Activated T-cell treated with anti-CD3 and anti-CD28 coated beads, Interleukin-2, amount 50 U/mL, for 4 hours (primary cell): ENCODE measurements at regions not wholly inside any gene's neighbourhood (a gene's known extent, or its start where the extent isn't known, plus 50 kb on each side); places are given as distances from the start of the nearest gene placed in this dataset.
"Not testable (repeated sequence)": the region's sequence is repeated elsewhere in the genome, so short reads cannot be mapped to it uniquely, and the experiment has no call there.

Experiments used
- ATAC-seq, 2 donors: fragments of 200-7000 bp; cut with Tn5 transposase; one replicate each; pipeline ENCODE4 v1.10.0; 2021
- DNase-seq: peaks from one replicate; pipeline ENCODE4 v3.0.0-alpha.2; 2020
- H3K27me3 Mint-ChIP-seq: one replicate; pipeline ENCODE4 v1.8.0; 2021; ENCODE audit warnings: low read depth, mixed read lengths
- H3K36me3 Mint-ChIP-seq: one replicate; pipeline ENCODE4 v1.8.0; 2022; ENCODE audit warnings: mixed read lengths; ENCODE audit not compliant: insufficient read depth
- H3K4me1 Mint-ChIP-seq: one replicate; pipeline ENCODE4 v1.8.0; 2021; ENCODE audit warnings: low read depth, mixed read lengths
- H3K4me3 Mint-ChIP-seq: one replicate; pipeline ENCODE4 v1.8.0; 2021; ENCODE audit warnings: mild to moderate bottlenecking, moderate library complexity, mixed read lengths
- H3K9me3 Mint-ChIP-seq: one replicate; pipeline ENCODE4 v1.8.0; 2021; ENCODE audit warnings: mixed read lengths

- DNase-seq (no peak), ATAC-seq (no peak)
- Mint-ChIP-seq H3K27me3 (peaks cover 10% of the 10 kb centered on the region), H3K36me3 (no peaks in the 10 kb centered on the region), H3K4me3 (no peak overlapping the region), H3K9me3 (no peaks in the 10 kb centered on the region), H3K4me1 (no peaks in the 10 kb centered on the region)
Observed at GRCh38 chr12:103011974-103012763, 54.7 kb downstream of the ASCL1 start.

GRCh38 chr12:103012884-103013283, 55.4 kb downstream of the ASCL1 start:
- no peaks in the 10 kb centered on the region for H3K4me1 Mint-ChIP-seq
- H3K9me3 Mint-ChIP-seq = no peaks in the 10 kb centered on the region
- no peak overlapping the region for H3K4me3 Mint-ChIP-seq
- peaks cover 8% of the 10 kb centered on the region for H3K27me3 Mint-ChIP-seq
- DNase-seq (no peak), ATAC-seq (no peak)
- H3K36me3 Mint-ChIP-seq = no peaks in the 10 kb centered on the region

GRCh38 chr12:103013741-103014300, 56.3 kb downstream of the ASCL1 start:
- ATAC-seq (no peak), DNase-seq (no peak)
- H3K27me3 Mint-ChIP-seq = peaks cover 6% of the 10 kb centered on the region
- no peak overlapping the region for H3K4me3 Mint-ChIP-seq
- H3K9me3 Mint-ChIP-seq = no peaks in the 10 kb centered on the region
- H3K4me1 Mint-ChIP-seq = no peaks in the 10 kb centered on the region
- no peaks in the 10 kb centered on the region for H3K36me3 Mint-ChIP-seq

- DNase-seq (no peak), ATAC-seq (no peak)
- no peaks in the 10 kb centered on the region for H3K4me1 Mint-ChIP-seq
- peaks cover 6% of the 10 kb centered on the region for H3K27me3 Mint-ChIP-seq
- no peak overlapping the region for H3K4me3 Mint-ChIP-seq
- no peaks in the 10 kb centered on the region for H3K36me3 Mint-ChIP-seq
- H3K9me3 Mint-ChIP-seq = no peaks in the 10 kb centered on the region
Observed at GRCh38 chr12:103016381-103016780, 58.9 kb downstream of the ASCL1 start.

- no peaks in the 10 kb centered on the region for H3K27me3 Mint-ChIP-seq
- no peaks in the 10 kb centered on the region for H3K36me3 Mint-ChIP-seq
- no peaks in the 10 kb centered on the region for H3K4me1 Mint-ChIP-seq
- no peak overlapping the region for H3K4me3 Mint-ChIP-seq
- DNase-seq (no peak), ATAC-seq (no peak)
- H3K9me3 Mint-ChIP-seq = no peaks in the 10 kb centered on the region
Observed at GRCh38 chr12:103020839-103021238, 63.4 kb downstream of the ASCL1 start.

- Mint-ChIP-seq H3K4me1 (no peaks in the 10 kb centered on the region), H3K9me3 (no peaks in the 10 kb centered on the region), H3K4me3 (no peak overlapping the region), H3K36me3 (no peaks in the 10 kb centered on the region), H3K27me3 (no peaks in the 10 kb centered on the region)
- no peak for ATAC-seq
- DNase-seq = no peak
Observed at GRCh38 chr12:103021538-103022218, 64.2 kb downstream of the ASCL1 start.

- Mint-ChIP-seq H3K27me3 (peaks cover 4% of the 10 kb centered on the region), H3K4me1 (no peaks in the 10 kb centered on the region), H3K9me3 (no peaks in the 10 kb centered on the region), H3K36me3 (no peaks in the 10 kb centered on the region), H3K4me3 (no peak overlapping the region)
- no peak for ATAC-seq
- DNase-seq = no peak
Observed at GRCh38 chr12:103024650-103025049, 67.2 kb downstream of the ASCL1 start.

- not testable (repeated sequence) for ATAC-seq, H3K4me3 Mint-ChIP-seq, DNase-seq, H3K4me1 Mint-ChIP-seq, H3K9me3 Mint-ChIP-seq, H3K27me3 Mint-ChIP-seq, H3K36me3 Mint-ChIP-seq
Observed at GRCh38 chr12:103026643-103027042, 69.2 kb downstream of the ASCL1 start.

GRCh38 chr12:103028881-103029639, 71.6 kb downstream of the ASCL1 start:
- no peak for ATAC-seq
- Mint-ChIP-seq H3K9me3 (no peaks in the 10 kb centered on the region), H3K4me1 (no peaks in the 10 kb centered on the region), H3K4me3 (no peak overlapping the region), H3K27me3 (peaks cover 4% of the 10 kb centered on the region), H3K36me3 (no peaks in the 10 kb centered on the region)
- DNase-seq = no peak

- Mint-ChIP-seq H3K4me3 (no peak overlapping the region), H3K36me3 (no peaks in the 10 kb centered on the region), H3K9me3 (no peaks in the 10 kb centered on the region), H3K27me3 (peaks cover 6% of the 10 kb centered on the region), H3K4me1 (no peaks in the 10 kb centered on the region)
- ATAC-seq = no peak
- DNase-seq = no peak
Observed at GRCh38 chr12:103036581-103037214, 79.2 kb downstream of the ASCL1 start.

GRCh38 chr12:103043531-103044486, 86.3 kb downstream of the ASCL1 start:
- peaks cover 10% of the 10 kb centered on the region for H3K27me3 Mint-ChIP-seq
- H3K4me3 Mint-ChIP-seq = no peak overlapping the region
- DNase-seq (no peak), ATAC-seq (no peak)
- no peaks in the 10 kb centered on the region for H3K36me3 Mint-ChIP-seq
- H3K9me3 Mint-ChIP-seq = no peaks in the 10 kb centered on the region
- no peaks in the 10 kb centered on the region for H3K4me1 Mint-ChIP-seq

- Mint-ChIP-seq H3K36me3 (no peaks in the 10 kb centered on the region), H3K9me3 (no peaks in the 10 kb centered on the region), H3K4me3 (no peak overlapping the region), H3K4me1 (no peaks in the 10 kb centered on the region), H3K27me3 (peaks cover 9% of the 10 kb centered on the region)
- ATAC-seq = no peak
- no peak for DNase-seq
Observed at GRCh38 chr12:103046154-103046553, 88.7 kb downstream of the ASCL1 start.

- Mint-ChIP-seq H3K9me3 (no peaks in the 10 kb centered on the region), H3K27me3 (peaks cover 3% of the 10 kb centered on the region), H3K36me3 (no peaks in the 10 kb centered on the region), H3K4me1 (no peaks in the 10 kb centered on the region), H3K4me3 (no peak overlapping the region)
- DNase-seq (no peak), ATAC-seq (no peak)
Observed at GRCh38 chr12:103050273-103050672, 92.8 kb downstream of the ASCL1 start.
